Middle frontal gyrus (tissue), 1 donor: ENCODE measurements at regions not wholly inside any gene's neighbourhood (a gene's known extent, or its start where the extent isn't known, plus 50 kb on each side); places are given as distances from the start of the nearest gene placed in this dataset.
"Not testable (repeated sequence)": the region's sequence is repeated elsewhere in the genome, so short reads cannot be mapped to it uniquely, and the experiment has no call there.

Source experiments
- DNase-seq: peaks from one replicate; pipeline ENCODE4 v3.0.0-alpha.2; 2015; ENCODE audit warnings: low spot score; ENCODE audit errors: extremely low spot score

DNA sequence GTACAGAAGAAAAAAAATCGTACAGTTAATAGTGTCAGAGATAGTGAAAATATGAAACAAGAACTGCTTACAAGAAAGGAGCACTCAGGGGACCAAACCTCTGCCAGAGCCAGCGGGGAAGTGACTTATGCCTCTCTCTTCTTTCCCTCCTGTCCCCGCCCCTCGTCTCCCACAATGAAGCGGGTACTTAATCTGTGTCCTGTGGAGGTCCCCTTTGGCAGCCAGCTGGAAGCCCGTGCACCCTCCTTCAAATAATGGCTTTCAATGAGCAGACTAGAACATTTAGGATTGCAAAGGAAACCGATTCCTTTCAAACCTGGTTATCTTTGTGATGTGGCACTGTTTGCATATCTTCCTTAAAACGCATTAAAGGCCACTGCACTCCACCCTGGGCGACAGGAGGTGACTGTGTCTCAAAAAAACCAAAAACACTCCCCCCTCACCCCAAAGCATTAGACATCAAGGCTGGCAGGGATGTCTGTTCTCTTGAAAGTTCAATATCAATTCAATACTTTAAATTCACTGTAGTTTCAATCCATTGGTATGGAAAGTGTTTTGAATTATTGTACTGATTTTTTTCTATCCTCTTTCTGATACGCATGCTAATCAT, 51.7 kb downstream of the PPIAL4C start:
- not testable (repeated sequence) for DNase-seq

DNA sequence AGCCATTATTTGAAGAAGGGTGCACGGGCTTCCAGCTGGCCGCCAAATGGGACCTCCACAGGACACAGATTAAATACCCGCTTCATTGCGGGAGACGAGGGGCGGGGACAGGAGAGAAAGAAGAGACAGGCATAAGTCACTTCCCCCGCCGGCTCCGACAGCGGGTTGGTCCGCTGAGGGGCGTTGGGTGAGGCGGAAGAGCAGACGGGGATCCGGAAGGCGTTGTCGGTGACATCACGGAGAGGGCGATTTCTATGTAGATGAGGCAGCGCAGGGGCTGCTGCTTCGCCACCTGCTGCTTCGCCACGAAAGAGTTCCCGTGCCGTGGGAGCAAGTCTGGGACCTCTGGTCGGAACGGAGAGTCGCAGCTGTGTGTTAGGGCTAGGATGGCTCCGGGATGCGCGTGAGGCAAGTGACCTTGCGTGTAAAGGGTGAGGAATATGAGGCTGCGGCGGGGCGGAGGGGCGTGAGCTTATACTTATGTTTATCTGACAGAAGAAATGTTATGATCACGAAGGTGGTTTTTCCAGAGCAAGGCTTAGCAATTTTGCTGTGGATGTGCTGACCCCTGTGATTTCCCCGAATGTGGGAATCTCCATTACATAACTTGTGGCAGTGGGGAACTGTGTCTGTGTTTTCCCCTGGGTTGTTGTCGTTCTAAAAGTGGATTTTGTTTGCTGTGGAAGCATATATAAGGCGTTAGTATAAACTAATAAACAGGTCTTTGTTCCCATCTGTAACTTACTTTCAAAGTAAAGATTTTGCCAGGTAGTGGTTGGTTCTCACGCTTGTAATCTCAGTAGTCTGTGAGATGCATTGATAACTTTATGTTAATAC, 52.9 kb downstream of the PPIAL4C start:
- DNase-seq: peak; percentile 66

DNA sequence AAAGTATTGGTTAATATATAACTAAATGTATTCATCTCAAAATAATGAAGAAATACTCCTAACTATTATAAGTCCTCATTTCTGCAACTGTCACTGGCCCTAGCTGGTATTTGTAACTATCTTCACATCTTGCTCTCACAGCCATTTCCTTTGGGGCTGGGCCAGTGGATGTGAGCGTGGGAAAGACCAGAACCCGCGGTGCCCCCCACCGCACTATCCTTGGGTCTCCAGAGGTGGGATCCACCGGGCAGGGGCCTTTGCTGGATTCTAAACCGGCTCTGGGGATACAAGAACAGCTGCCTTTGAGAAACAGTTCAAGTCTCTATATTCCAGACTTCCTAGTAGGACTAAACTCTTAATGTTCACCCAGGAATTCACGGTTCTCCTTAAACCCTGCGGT, 54.8 kb downstream of the PPIAL4C start:
- DNase-seq: not testable (repeated sequence)

DNA sequence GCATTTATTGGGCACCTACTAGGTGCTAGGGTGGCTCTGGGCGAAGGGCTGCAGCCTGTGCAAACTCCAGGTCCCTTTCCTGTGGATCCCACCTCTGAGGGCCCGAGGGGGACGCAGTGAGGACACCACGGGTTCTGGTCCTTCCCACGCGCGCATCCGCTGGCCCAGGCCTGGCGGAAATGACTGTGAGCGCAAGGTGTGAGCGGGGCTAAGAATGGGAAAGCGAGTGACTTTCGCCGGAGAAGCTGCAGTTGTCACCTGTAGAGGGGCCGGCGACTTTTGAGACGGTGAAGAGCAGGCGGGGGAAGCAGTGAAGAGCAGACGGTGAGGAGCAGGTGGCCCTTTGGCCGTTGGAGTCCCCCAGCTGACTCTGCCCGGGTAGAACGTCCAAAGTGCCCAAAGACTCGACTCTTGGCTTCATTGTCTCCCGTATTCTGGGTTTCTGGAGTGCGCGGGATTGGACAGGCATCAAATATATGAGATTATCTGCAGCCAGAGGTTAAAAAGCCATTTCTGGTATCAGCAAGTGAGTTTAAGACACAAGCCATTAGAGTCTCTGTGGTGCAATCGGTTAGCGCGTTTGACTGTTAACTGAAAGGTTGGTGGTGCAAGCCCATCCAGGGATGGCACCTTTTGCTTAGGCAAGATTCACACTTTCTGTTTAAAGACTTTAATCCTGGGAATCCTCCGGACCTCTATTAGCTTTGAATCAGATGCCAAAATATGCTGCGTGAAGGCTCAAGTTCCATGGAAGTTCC, 55.4 kb downstream of the PPIAL4C start:
- not testable (repeated sequence) for DNase-seq

DNA sequence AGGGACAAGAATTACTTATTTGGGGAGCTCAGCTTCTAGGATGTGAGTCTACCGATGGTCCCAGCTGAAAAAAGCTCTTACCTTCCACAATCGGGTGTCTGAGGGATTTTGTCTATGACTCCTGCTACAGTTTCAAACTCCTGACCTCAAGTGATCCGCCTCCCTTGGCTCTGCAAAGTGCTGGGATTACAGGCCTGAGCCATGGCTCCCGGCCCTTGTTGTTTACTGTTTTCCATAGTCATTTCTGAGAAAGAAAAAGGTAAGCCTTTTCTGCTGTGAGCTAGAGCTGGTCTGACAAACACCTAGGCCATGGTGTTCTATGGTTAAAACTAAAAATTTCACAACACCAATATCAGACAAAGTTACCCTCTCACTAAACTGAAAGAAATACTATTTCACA, 57.5 kb downstream of the PPIAL4C start:
- DNase-seq: not testable (repeated sequence)

DNA sequence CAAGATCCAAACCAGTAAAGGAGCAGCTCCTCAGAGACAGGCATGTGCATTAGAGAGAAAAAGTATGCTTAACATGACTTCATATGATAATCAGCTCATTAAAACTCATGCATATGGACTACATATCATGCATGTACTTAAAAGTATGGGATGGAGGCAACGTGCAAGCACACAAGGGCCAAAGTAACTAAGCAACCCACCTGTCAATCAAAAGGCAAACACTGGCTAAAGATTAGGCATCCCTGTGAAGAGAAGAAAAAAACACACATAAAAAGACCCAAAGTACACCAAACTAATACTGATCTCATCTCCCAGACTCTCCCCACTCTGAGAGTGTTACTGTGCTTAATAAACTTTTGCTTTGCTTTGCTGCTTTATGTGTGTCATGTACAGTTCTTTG, 61.2 kb downstream of the PPIAL4C start:
- not testable (repeated sequence) for DNase-seq

DNA sequence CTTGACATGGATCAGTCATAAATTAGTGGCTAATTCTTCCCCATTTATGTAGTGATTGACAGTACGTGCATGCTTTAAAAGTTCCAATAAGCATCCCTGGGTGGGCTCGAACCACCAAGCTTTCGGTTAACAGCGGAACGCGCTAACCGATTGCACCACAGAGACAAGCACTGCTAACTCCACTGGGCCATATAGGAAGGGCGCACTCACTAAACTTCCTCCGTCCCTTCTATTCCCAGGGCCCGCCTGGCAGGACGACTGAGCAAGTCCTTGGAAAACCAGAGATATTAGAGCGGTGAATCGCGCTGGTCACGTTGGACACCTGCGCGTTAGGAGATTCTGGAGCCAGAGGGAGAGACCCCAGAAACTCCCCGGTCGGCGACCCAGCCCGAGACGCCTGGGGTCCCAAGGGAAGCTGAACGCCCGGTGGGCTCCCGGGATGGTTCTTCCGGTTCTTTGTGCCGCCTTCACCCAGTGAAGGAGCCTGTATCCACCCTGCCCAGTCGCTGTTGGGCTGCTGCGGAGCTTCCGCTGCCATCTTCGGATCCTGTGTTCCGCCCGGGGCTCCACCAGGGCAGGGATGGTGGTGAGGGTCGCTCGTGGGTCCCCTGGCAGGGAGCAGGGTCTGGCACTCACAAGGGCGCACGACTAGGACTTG, 62.8 kb downstream of the PPIAL4C start:
- not testable (repeated sequence) for DNase-seq

DNA sequence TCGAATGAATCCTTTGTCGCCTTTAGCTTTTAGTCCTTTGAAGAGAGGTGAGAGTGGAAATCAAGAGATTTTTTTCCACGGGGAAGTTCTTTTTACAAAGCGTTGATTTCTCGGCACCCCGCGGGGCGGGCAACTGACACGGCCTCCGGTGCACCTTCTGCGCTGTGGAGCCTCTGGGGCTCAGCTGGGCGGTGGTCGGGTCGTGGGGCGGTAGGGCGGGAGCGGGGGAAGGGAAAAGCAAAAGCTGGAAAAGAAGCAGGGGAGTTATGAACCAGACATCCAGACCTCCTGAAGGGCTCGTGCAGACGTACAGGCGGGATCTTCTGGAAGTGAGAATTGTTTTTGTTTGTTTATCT, 63.3 kb downstream of the PPIAL4C start:
- DNase-seq: not testable (repeated sequence)

DNA sequence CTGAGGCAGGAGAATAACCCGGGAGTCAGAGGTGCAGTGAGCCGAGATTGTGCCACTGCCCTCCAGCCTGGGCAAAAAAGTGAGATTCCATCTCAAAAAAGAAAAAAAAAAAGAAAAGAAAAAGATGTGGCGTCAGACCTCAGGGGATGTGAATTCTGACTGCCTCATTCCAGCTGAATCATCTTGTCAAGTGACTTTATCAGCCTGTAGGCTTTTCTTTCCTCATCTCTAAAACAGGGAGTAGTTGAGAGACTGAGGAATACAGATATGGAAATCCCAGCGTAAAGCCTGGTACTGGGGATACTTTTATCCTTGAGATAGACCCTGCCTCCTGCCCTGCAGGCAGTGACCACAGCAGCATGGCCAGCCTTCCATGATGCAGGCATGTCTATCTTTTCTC, 74.1 kb downstream of the PPIAL4C start:
- DNase-seq: not testable (repeated sequence)

DNA sequence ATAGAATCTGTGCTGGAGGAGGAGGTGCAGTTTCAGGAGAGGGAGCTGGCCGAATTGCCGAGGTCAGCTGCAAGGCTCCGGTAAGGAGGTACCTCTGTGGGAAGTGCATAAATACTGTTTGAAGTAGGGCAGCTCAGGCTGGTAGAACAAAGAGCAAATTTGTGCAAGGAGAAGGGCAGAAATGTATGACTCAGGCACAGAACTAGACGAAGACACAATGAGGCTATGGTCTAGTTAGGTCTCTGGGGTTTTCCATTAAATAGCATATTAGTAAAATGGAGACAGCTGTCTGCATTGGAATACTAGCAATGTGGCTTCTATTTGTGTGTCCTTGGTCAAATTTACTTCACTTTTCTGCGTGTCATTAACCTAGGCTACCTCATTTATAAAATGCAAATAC, 74.5 kb downstream of the PPIAL4C start:
- DNase-seq: not testable (repeated sequence)

DNA sequence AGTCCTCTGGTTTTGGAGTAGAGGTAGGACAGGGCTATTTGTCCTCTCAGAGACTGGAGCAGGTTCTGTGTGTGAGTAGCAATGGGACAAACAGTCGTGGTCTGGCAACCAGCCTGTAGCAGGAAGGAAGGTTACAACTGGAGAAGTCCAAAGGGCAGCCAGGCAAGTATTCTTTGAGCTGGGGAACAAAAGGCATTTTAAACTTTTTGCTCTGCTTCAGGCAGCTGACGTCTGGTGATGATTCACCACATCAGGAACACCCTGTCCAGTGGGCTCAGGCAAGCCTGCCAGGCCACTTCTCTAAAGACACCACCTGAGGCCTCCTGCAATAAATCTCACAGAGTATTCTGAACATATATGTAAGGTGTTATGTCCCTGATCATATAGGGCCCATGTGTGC, 81.0 kb downstream of the PPIAL4C start:
- DNase-seq: not testable (repeated sequence)

DNA sequence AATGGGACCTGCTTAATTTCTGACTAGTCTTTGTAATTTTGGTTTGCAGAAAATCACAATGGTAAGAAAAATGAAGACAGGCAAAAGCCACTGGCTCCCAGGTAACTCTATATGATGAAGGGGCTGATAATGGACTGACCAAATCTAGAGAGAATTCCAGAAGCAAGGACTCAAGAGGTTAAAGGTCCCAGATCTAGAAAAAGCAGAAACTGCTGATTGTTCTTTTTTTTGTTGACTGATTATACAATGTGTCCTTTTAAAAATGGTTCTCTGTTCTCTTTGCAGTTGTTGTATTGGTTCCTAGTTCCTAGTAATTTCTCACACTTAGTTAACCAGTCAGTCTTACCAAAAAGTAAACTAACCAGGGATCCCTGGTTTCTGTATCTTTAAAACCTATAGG, 81.4 kb downstream of the PPIAL4C start:
- DNase-seq: not testable (repeated sequence)

DNA sequence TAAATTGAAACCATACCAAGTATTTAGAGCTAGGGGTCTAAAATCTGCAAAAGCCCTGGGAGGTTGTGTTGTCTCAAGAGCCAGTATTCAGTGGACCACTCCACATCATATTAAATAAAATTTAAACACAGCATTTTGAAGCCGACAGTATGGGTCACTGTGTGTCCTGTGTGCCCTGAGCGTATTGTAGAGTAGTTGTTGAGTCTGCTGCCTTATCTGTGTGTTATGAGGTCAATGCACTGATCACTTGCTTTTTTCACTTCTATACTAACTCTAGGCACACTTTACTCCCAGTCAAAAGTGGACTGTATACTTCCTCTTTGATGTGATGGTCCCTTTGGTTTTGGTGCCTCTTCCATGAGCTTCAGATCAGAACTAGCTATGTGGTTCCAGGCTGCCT, 81.9 kb downstream of the PPIAL4C start:
- not testable (repeated sequence) for DNase-seq

DNA sequence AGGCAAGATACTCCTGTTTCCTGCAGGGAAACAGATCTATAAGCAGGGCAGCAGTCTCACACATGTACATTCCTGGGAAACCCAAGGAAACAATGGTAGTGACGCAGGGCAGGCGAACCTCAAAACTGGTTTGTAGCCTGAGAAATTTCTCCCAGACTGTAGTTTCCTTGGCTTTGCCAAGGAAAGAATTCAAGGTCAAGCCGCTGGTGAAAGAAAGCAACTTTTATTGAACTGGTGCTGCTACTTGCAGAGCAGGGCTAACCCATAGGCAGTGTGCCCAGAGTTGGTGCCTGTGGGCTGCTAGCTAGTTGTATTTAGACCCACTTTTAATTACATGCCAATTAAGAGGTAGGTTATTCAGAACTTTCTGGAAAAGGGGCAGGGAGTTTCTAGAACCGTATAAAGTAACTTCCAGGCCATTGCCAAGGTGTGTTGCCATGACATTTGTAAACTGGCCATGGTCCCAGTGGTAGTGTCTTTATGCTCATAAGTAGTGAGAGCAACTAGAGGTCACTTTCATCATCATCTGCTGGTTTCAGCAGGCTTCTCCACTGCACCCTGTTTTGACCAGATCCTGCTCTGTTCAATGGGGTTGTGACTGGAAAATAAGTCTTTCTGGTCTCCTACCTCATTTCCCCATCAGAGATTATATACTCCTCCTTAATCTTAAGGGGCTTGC, 89.7 kb downstream of the PPIAL4C start:
- not testable (repeated sequence) for DNase-seq

DNA sequence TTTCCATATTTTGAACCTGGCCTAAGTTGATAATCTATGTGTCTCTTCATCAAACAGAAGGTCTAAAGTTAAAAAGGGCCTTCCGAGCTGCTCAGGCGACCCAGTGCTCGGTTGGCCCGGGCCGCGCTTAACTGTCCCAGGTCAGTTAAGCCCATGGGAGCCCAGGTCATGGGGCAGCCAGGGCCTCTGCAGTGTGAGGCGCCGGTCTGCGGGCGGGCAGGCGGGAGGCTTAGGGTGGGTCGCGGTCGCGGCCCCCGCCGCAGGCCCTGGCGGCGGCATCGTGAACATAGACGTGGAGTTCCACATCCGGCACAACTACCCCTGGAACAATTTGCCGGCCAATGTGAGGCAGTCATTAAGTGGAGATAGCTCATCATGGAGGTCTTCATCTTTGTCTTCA, 91.3 kb downstream of the PPIAL4C start:
- not testable (repeated sequence) for DNase-seq

DNA sequence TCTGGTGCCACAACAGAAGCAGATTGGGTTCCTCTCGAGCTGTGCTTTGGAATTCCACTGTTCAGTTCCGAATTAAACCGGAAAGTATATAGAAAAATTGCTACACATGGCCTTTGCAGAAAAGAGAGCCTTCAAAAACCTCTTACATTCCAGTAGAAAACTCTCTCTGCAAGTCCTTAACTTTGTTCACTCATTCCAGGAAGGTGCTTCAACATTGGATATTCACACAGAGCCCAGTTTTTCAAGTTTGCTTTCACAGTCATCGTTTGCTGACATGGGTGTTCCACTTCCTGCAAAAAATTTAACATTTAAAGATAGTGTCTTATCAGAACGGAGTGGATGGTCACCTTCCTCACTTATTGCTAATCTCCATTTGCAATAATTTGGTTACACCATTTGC, 93.7 kb downstream of the PPIAL4C start:
- DNase-seq: not testable (repeated sequence)

DNA sequence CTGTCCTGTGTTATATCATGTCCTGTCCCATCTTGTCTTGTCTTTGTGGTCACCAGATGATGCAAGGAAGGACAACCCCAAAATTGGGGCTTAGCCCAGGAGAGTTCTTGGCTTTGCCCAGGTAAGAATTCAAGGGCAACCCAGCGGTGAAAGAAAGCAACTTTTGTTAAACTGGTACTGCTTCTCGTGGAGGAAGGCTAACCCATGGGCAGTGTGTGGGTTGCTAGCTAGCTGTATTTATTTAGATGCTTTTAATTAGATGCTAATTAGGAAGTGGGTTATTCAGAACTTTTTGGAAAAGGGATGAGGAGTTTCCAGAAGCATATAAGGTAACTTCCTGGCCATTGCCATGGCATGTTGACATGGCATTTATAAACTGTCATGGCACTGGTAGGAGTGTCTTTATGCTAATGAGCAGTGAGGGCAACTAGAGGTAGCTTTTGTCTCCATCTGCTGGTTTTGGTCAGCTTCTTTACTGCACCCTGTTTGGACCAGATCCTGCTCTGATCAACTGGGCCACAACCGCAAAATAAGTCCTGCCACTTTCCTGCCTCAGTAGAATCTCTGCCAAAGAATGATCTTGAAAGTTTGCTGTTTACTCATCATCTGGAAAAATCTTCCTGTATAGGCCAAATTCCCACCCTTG, 95.8 kb upstream of the FCGR1A start:
- not testable (repeated sequence) for DNase-seq

DNA sequence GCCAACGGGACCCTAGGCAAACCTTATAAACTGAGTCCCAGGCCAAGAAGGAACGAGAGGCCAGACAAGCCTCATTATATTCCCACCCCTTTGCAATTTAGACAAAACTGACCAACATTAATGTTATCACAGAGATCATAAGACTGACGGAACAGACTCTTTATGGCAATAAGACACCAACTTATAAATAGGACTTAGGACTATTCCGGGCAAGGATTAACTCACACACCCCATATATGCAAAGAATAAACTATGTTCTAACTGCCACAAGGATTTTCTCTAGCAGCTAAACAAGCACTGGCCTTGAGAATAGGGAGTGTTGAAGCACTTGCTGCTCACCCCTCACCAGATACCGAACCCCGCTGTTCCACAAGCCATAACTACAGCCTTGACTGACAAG, 91.1 kb upstream of the FCGR1A start:
- DNase-seq: not testable (repeated sequence)

DNA sequence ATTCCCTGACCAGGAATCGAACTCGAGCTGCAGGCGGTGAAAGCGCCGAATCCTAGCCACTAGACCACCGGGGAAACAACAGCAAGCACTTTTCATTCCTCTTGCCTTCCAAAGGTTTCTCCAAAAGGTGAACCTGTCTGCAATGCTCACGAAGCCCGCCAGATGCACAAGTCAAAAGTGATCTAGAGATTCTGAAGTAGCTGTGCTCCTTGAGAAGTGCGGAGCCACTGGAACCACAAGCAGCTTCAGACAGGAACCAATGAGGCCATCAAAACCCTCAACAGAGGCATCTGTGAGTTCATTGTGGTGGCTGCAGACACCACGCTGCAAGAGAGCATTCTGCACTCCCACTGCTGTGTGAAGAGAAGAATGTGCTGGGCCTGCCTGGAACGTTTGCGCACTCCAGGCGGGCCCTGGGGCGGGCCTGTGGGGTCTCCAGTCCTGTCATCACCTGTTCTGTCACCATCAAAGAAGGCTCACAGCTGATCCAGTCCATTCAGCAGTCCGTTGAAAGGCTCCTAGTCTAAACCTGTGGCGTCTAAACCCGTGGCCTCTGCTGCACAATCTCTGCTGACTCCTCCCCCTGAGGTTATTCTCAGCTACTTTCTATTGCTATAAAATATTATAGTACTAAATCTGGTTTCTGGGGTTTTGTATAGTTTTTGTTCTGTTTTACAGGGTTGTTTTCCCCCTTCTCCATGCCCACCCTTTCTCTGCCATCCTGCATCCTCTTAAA, 89.5 kb upstream of the FCGR1A start:
- not testable (repeated sequence) for DNase-seq

DNA sequence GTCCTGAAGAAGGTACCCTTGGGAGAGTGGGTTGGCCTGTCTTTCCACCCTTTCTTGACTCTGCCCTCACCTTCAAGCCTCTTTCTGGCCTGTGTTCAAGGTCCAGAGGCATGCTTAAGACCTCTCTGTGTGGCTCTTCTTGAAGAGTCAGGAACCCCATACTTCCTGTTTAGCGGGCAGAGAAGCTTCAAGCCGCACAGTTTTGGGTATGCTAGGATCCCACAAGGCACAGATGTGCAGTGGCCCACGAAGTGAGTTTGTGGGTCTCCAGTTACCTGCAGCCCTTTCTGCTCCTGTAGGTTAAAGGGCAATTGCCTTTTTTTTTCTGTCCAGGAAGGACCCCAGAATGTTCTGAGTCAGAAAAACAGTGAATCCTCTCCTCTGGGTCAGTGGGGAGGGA, 87.4 kb upstream of the FCGR1A start:
- not testable (repeated sequence) for DNase-seq
